ENCODE measurements at regions not wholly inside any gene's neighbourhood (a gene's known extent, or its start where the extent isn't known, plus 50 kb on each side); places are given as distances from the start of the nearest gene placed in this dataset.

DNA sequence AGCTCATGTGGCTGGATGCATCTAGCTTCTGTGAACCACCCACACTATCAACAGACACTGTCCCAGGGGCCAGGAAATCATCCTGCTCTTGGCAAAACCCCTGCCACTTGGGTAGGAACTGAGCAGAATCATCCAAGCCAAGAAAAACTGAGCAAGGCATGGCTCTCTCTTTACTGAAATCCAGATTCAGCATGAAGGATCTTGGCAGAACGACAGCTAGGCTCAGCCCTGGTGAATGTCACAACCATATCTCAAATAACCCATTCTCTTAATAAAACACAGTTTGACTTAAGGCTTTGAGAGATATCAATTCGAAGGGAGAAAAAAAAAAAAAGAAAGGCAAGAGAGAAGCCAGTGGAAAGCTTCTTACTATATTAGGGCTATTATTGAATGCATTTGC is 72.2 kb downstream of the MAF start:
- Histone ChIP-seq H3K27ac (ENCODE audit: low read length) (no peak overlapping the region), H3K27me3 (ENCODE audit: control insufficient read depth, insufficient read depth, low read length) (peaks cover 2% of the 10 kb centered on the region; the same call in 1 of the 2 replicates), H3K9me3 (ENCODE audit: control insufficient read depth, insufficient read depth, low read depth, low read length) (no peaks in the 10 kb centered on the region), H3K36me3 (ENCODE audit: control insufficient read depth, insufficient read depth, low read length) (no peaks in the 10 kb centered on the region), H3K4me1 (ENCODE audit: control insufficient read depth, insufficient read depth, low read length) (no peaks in the 10 kb centered on the region), H3K4me3 (ENCODE audit: low read depth in 2 of 2, low read length in 2 of 2) (no peak overlapping the region)
- no TSS peak for BruUV-seq (replicated peaks)
- CTCF ChIA-PET: no interaction called here
- intact Hi-C loops (cut with micrococcal nuclease; ENCODE audit: unreplicated experiment) (no loop called here), in situ Hi-C loops (cut with HindIII; ENCODE audit: low pct_unique_long_range_greater_than_20kb, low sequenced_read_pairs) (no loop called here)
- no peak for ATAC-seq
- no peak for DNase-seq (ENCODE audit: low read depth, low spot score)
- TF ChIP-seq TCF7L2 (IDR thresholded peaks at IDR 0.05; ENCODE audit: low read depth, low read length) (no peak), POLR2AphosphoS5 (IDR thresholded peaks at IDR 0.05; ENCODE audit: low read depth, low read length) (no peak), SIN3A (IDR thresholded peaks at IDR 0.05; ENCODE audit: borderline replicate concordance, insufficient read depth, low read depth, low read length) (no peak)
- TF ChIP-seq, protein P1, sequence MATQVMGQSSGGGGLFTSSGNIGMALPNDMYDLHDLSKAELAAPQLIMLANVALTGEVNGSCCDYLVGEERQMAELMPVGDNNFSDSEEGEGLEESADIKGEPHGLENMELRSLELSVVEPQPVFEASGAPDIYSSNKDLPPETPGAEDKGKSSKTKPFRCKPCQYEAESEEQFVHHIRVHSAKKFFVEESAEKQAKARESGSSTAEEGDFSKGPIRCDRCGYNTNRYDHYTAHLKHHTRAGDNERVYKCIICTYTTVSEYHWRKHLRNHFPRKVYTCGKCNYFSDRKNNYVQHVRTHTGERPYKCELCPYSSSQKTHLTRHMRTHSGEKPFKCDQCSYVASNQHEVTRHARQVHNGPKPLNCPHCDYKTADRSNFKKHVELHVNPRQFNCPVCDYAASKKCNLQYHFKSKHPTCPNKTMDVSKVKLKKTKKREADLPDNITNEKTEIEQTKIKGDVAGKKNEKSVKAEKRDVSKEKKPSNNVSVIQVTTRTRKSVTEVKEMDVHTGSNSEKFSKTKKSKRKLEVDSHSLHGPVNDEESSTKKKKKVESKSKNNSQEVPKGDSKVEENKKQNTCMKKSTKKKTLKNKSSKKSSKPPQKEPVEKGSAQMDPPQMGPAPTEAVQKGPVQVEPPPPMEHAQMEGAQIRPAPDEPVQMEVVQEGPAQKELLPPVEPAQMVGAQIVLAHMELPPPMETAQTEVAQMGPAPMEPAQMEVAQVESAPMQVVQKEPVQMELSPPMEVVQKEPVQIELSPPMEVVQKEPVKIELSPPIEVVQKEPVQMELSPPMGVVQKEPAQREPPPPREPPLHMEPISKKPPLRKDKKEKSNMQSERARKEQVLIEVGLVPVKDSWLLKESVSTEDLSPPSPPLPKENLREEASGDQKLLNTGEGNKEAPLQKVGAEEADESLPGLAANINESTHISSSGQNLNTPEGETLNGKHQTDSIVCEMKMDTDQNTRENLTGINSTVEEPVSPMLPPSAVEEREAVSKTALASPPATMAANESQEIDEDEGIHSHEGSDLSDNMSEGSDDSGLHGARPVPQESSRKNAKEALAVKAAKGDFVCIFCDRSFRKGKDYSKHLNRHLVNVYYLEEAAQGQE (IDR thresholded peaks at IDR 0.05; ENCODE audit: insufficient read depth in 1 of 2, low read depth in 2 of 2, low read length in 1 of 2): no peak
- TF ChIP-seq, protein P2, sequence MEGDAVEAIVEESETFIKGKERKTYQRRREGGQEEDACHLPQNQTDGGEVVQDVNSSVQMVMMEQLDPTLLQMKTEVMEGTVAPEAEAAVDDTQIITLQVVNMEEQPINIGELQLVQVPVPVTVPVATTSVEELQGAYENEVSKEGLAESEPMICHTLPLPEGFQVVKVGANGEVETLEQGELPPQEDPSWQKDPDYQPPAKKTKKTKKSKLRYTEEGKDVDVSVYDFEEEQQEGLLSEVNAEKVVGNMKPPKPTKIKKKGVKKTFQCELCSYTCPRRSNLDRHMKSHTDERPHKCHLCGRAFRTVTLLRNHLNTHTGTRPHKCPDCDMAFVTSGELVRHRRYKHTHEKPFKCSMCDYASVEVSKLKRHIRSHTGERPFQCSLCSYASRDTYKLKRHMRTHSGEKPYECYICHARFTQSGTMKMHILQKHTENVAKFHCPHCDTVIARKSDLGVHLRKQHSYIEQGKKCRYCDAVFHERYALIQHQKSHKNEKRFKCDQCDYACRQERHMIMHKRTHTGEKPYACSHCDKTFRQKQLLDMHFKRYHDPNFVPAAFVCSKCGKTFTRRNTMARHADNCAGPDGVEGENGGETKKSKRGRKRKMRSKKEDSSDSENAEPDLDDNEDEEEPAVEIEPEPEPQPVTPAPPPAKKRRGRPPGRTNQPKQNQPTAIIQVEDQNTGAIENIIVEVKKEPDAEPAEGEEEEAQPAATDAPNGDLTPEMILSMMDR (IDR thresholded peaks at IDR 0.05): no peak
- POLR2A ChIA-PET: no interaction called here

DNA sequence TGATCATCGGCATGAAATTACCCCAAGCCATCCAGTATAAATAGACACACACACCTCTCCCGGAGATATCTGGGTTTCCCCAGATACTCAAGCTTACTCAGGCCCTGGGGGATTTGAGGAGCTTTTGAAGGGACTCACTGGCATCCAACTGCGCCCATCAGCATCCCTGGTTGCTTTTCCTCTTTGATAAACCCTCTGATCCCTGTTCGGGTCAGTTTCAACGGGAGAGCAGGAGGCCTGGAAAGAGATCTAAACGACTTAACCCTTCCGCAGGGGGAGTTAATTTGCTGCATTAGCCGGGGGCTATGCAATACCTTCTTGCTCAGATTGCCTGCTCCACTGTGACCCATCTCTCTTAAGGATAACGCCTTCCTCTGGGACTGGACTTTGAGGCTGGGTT is 76.6 kb downstream of the MAF start:
- no peaks in the 10 kb centered on the region for H3K36me3 ChIP-seq (ENCODE audit: control insufficient read depth, insufficient read depth, low read length)
- intact Hi-C loops (cut with micrococcal nuclease; ENCODE audit: unreplicated experiment) (no loop called here), in situ Hi-C loops (cut with HindIII; ENCODE audit: low pct_unique_long_range_greater_than_20kb, low sequenced_read_pairs) (no loop called here)
- no TSS peak for BruUV-seq (replicated peaks)
- DNase-seq (ENCODE audit: low read depth, low spot score): no peak
- no peaks in the 10 kb centered on the region for H3K9me3 ChIP-seq (ENCODE audit: control insufficient read depth, insufficient read depth, low read depth, low read length)
- H3K4me1 ChIP-seq (ENCODE audit: control insufficient read depth, insufficient read depth, low read length): no peaks in the 10 kb centered on the region
- CTCF ChIA-PET: no interaction called here
- H3K27me3 ChIP-seq (ENCODE audit: control insufficient read depth, insufficient read depth, low read length): peaks cover 2% of the 10 kb centered on the region; the same call in 1 of the 2 replicates
- TF ChIP-seq POLR2AphosphoS5 (IDR thresholded peaks at IDR 0.05; ENCODE audit: low read depth, low read length): no peak
- POLR2A ChIA-PET: no interaction called here
- no peak for ATAC-seq
- no peak overlapping the region for H3K4me3 ChIP-seq (ENCODE audit: low read depth in 2 of 2, low read length in 2 of 2)
- H3K27ac ChIP-seq (ENCODE audit: low read length): no peak overlapping the region

DNA sequence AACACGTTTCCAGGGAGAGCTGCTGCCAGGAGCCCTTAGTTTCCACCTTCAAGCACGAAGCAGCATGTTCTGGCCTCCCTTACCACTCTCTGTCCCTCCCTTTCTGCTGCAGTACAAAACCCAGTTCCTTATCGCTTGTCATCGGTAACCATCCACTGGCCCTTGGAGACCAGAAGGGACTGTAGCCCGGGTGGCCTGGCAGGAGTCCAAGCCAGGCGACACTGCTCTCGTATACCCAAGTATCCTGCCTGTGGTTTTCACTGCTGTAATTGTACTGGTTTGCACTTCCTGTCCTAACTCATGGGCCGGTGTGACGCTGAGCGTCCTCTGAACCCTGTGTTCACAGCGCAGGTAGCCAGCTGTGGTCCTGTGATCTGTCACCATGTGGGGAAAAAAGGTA is 81.1 kb downstream of the MAF start:
- BruUV-seq (replicated peaks): no TSS peak
- no peaks in the 10 kb centered on the region for H3K9me3 ChIP-seq (ENCODE audit: control insufficient read depth, insufficient read depth, low read depth, low read length)
- no peaks in the 10 kb centered on the region for H3K36me3 ChIP-seq (ENCODE audit: control insufficient read depth, insufficient read depth, low read length)
- peaks cover 2% of the 10 kb centered on the region; the same call in 1 of the 2 replicates for H3K27me3 ChIP-seq (ENCODE audit: control insufficient read depth, insufficient read depth, low read length)
- no peak overlapping the region for H3K4me3 ChIP-seq (ENCODE audit: low read depth in 2 of 2, low read length in 2 of 2)
- DNase-seq (ENCODE audit: low read depth, low spot score) (no peak), ATAC-seq (no peak)
- no peak overlapping the region for H3K27ac ChIP-seq (ENCODE audit: low read length)
- intact Hi-C loops (cut with micrococcal nuclease; ENCODE audit: unreplicated experiment): no loop called here
- POLR2A ChIA-PET: no interaction called here
- in situ Hi-C loops (cut with HindIII; ENCODE audit: low pct_unique_long_range_greater_than_20kb, low sequenced_read_pairs): no loop called here
- no peaks in the 10 kb centered on the region for H3K4me1 ChIP-seq (ENCODE audit: control insufficient read depth, insufficient read depth, low read length)
- CTCF ChIA-PET: no interaction called here
- TF ChIP-seq, protein P2 (IDR thresholded peaks at IDR 0.05): no peak
- TF ChIP-seq TCF7L2 (IDR thresholded peaks at IDR 0.05; ENCODE audit: low read depth, low read length) (no peak), POLR2AphosphoS5 (IDR thresholded peaks at IDR 0.05; ENCODE audit: low read depth, low read length) (no peak), SIN3A (IDR thresholded peaks at IDR 0.05; ENCODE audit: borderline replicate concordance, insufficient read depth, low read depth, low read length) (no peak)
- TF ChIP-seq, protein P1 (IDR thresholded peaks at IDR 0.05; ENCODE audit: insufficient read depth in 1 of 2, low read depth in 2 of 2, low read length in 1 of 2): no peak
